ENCODE measurements at regions not wholly inside any gene's neighbourhood (a gene's known extent, or its start where the extent isn't known, plus 50 kb on each side); places are given as distances from the start of the nearest gene placed in this dataset.

DNA sequence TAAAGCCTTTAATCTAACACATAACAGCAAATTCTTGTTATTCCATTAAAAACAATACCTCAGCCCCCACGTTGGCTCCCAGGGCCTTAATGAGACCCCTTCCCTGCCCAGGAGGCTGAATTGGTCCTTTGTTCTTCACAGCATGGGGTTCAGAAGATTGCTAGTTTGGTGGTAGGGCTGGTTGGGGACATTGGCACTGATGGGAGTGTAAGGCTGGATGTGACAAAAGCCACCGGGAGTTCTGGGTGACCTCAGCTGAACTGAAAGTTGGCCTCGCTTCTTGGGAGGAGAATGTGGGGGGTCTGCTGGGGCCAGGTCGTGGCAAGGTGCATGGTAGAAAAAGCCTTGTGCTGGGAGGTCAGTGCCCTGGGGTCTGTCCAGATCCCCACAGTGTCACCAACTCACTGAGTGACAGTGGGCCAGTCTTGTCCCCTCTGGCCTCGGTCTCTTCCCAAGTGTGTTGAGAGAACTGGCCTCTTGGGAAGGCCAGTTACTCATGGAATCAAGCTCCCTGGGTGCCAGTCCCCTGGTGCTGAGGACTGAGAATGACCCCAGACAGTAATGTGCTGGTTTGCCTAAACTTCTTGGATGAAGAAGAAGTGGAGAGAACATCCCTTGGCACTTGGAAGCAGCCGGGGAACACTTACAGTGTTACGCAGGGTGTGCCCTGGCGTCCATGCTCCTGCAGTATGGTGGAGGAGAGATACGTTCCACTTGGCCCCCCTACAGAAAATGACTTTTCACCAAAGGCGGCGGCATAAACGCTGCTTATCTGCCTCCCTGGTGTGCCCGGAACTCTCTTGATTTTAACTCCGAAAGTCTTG, 283.7 kb upstream of the RTL1 start:
- TF ChIP-seq, protein P1, sequence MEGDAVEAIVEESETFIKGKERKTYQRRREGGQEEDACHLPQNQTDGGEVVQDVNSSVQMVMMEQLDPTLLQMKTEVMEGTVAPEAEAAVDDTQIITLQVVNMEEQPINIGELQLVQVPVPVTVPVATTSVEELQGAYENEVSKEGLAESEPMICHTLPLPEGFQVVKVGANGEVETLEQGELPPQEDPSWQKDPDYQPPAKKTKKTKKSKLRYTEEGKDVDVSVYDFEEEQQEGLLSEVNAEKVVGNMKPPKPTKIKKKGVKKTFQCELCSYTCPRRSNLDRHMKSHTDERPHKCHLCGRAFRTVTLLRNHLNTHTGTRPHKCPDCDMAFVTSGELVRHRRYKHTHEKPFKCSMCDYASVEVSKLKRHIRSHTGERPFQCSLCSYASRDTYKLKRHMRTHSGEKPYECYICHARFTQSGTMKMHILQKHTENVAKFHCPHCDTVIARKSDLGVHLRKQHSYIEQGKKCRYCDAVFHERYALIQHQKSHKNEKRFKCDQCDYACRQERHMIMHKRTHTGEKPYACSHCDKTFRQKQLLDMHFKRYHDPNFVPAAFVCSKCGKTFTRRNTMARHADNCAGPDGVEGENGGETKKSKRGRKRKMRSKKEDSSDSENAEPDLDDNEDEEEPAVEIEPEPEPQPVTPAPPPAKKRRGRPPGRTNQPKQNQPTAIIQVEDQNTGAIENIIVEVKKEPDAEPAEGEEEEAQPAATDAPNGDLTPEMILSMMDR (IDR thresholded peaks at IDR 0.05; ENCODE audit: borderline replicate concordance, extremely low read depth, low read length, poor library complexity, severe bottlenecking): no peak
- TF ChIP-seq EZH2 (IDR thresholded peaks at IDR 0.05; ENCODE audit: borderline replicate concordance, low read depth, low read length, severe bottlenecking): no peak
